Ovary (tissue), 3 donors: ENCODE measurements at regions not wholly inside any gene's neighbourhood (a gene's known extent, or its start where the extent isn't known, plus 50 kb on each side); places are given as distances from the start of the nearest gene placed in this dataset.

Source experiments
- CTCF ChIP-seq, 3 donors: fragments of 450-650 bp in 2 of 3; fragments of 200-600 bp in 1 of 3; IDR thresholded peaks; one replicate each; pipeline versions ENCODE4 v1.5.1 to v1.8.0; 2016 to 2022; ENCODE audit warnings: antibody characterized with exemption in 3 of 3, mild to moderate bottlenecking in 1 of 3
- POLR2A ChIP-seq: fragments of 450-650 bp; IDR thresholded peaks from one replicate; pipeline ENCODE4 v1.6.1; 2017; ENCODE audit warnings: antibody characterized with exemption, mild to moderate bottlenecking, moderate library complexity
- donor health status: DM: no; HTN: no; CAD: no.

GRCh38 chr1:87399701-87400100 is 71.0 kb downstream of the LMO4 start:
- TF ChIP-seq CTCF (IDR thresholded peaks at IDR 0.05), result no peak
- no peak for TF ChIP-seq POLR2A
